SK-N-MC (cell line): ENCODE measurements at regions not wholly inside any gene's neighbourhood (a gene's known extent, or its start where the extent isn't known, plus 50 kb on each side); places are given as distances from the start of the nearest gene placed in this dataset.

Experiments used
- DNase-seq: peaks from one replicate; pipeline ENCODE4 v3.0.0-alpha.2; 2011; ENCODE audit warnings: low read depth, low spot score
- H3K27ac ChIP-seq: fragments of 200-600 bp; sonication (generic); 2 replicates; pipeline ENCODE4 v1.5.1; 2016; ENCODE audit warnings: mixed run types
- H3K36me3 ChIP-seq: fragments of 200-600 bp; sonication (generic); 2 replicates; pipeline ENCODE4 v1.6.1; 2017; ENCODE audit warnings: antibody characterized with exemption, low read length, mixed read lengths; ENCODE audit not compliant: insufficient read depth
- H3K4me3 ChIP-seq: fragments of 200-600 bp; sonication (generic); 2 replicates; pipeline ENCODE4 v1.5.1; 2016
- H3K9ac ChIP-seq: fragments of 200-600 bp; sonication (generic); 2 replicates; pipeline ENCODE4 v1.8.0; 2017; ENCODE audit warnings: mixed run types, mixed read lengths; ENCODE audit not compliant: insufficient read length
- H3K9me3 ChIP-seq: fragments of 200-600 bp; sonication (generic); 2 replicates; pipeline ENCODE4 v1.6.1; 2017; ENCODE audit warnings: low read depth, mild to moderate bottlenecking, antibody characterized with exemption, low read length, moderate library complexity, mixed read lengths
- EZH2 ChIP-seq: fragments of 200-600 bp; sonication (generic); IDR thresholded peaks from one replicate; pipeline ENCODE4 v1.6.1; 2017; ENCODE audit warnings: antibody characterized with exemption
- FOXP2 ChIP-seq: optimal IDR thresholded peaks from 2 replicates; pipeline ENCODE3; 2011; ENCODE audit warnings: mild to moderate bottlenecking, moderate library complexity; ENCODE audit not compliant: insufficient read depth; ENCODE audit errors: extremely low read length, control extremely low read depth
- POLR2AphosphoS5 ChIP-seq: IDR thresholded peaks from 2 replicates; pipeline ENCODE4 v1.6.1; 2012; ENCODE audit warnings: mild to moderate bottlenecking, low read depth, low read length, borderline replicate concordance

GRCh38 chr17:77443748-77444260 lies 303.0 kb downstream of the SEC14L1 start:
- Histone ChIP-seq H3K27ac (no peak overlapping the region), H3K9ac (no peak overlapping the region), H3K36me3 (no peaks in the 10 kb centered on the region), H3K4me3 (no peak overlapping the region), H3K9me3 (no peaks in the 10 kb centered on the region)
- no peak for DNase-seq
- TF ChIP-seq POLR2AphosphoS5 (no peak), EZH2 (no peak), FOXP2 (no peak)

- H3K27ac ChIP-seq = no peak overlapping the region
- no peaks in the 10 kb centered on the region for H3K36me3 ChIP-seq
- H3K4me3 ChIP-seq = no peak overlapping the region
- TF ChIP-seq EZH2 (no peak), FOXP2 (no peak), POLR2AphosphoS5 (no peak)
- no peak for DNase-seq
- H3K9me3 ChIP-seq = no peaks in the 10 kb centered on the region
- H3K9ac ChIP-seq = no peak overlapping the region
Measured at GRCh38 chr17:77444628-77444983, 303.8 kb downstream of the SEC14L1 start.

- H3K9me3 ChIP-seq = no peaks in the 10 kb centered on the region
- H3K27ac ChIP-seq = no peak overlapping the region
- no peaks in the 10 kb centered on the region for H3K36me3 ChIP-seq
- no peak overlapping the region for H3K9ac ChIP-seq
- TF ChIP-seq POLR2AphosphoS5 = no peak
- no peak for TF ChIP-seq EZH2
- TF ChIP-seq FOXP2 = no peak
- no peak for DNase-seq
- no peak overlapping the region for H3K4me3 ChIP-seq
Measured at GRCh38 chr17:77444984-77445759, 304.4 kb downstream of the SEC14L1 start.

- no peak overlapping the region for H3K4me3 ChIP-seq
- H3K9ac ChIP-seq = no peak overlapping the region
- no peak for DNase-seq
- no peak overlapping the region for H3K27ac ChIP-seq
- no peaks in the 10 kb centered on the region for H3K9me3 ChIP-seq
- H3K36me3 ChIP-seq = no peaks in the 10 kb centered on the region
- TF ChIP-seq POLR2AphosphoS5 (no peak), EZH2 (no peak)
Measured at GRCh38 chr17:77445760-77446532, 305.2 kb downstream of the SEC14L1 start.

- TF ChIP-seq EZH2 = no peak
- no peak for TF ChIP-seq FOXP2
- TF ChIP-seq POLR2AphosphoS5 = no peak
- no peak for DNase-seq
- no peaks in the 10 kb centered on the region for H3K36me3 ChIP-seq
- H3K9me3 ChIP-seq = no peaks in the 10 kb centered on the region
- no peak overlapping the region for H3K9ac ChIP-seq
- H3K4me3 ChIP-seq = no peak overlapping the region
- H3K27ac ChIP-seq = no peak overlapping the region
Measured at GRCh38 chr17:77446940-77447634, 306.3 kb downstream of the SEC14L1 start.

- no peak overlapping the region for H3K9ac ChIP-seq
- H3K4me3 ChIP-seq = no peak overlapping the region
- TF ChIP-seq EZH2 = no peak
- TF ChIP-seq FOXP2 = no peak
- no peak for TF ChIP-seq POLR2AphosphoS5
- H3K27ac ChIP-seq = no peak overlapping the region
- no peak for DNase-seq
- no peaks in the 10 kb centered on the region for H3K9me3 ChIP-seq
- no peaks in the 10 kb centered on the region for H3K36me3 ChIP-seq
Measured at GRCh38 chr17:77449373-77449907, 308.7 kb downstream of the SEC14L1 start.

DNA sequence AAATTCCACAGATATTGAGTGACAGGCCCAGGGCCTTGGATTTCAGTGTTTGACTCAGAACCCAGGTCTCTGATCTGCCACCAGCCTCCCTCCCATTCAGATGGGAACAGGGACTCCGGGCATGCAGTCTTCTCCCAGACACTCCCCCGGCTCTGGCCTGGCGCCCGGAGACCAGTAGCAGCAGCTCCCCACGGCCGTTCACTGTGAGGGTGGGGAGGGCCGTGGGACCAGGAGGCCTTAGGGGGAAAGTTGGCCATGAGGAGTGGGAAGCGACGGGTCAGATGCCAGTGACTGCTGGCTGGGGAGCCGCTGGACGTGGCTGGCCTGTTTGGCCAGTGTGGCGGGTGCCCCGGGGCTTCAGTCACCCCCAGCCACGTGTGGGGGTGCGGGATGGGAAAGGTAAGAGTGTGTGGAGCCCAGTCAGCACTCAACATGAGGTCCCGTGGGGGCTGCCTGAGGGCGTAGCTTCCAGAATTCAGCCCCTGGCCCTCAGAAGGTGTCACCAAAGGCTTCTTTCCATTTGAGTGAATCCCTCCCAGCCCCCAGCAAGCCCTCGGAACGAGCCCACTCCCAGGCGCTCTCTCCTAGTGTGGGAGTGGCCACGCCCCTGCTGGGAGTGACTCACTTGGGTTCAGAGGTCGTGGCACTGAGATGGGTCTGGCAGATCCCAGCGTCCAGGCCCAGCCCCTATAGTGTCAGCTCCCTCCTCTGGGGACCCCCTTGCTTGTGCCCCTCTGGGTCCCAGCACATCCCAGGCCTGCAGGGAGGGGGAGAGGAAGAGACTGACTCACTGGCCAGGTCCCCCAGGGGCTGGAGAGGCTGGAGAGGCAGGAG lies 309.4 kb downstream of the SEC14L1 start:
- Histone ChIP-seq H3K4me3 (peak overlapping the region; percentile 76), H3K36me3 (no peaks in the 10 kb centered on the region), H3K9me3 (no peaks in the 10 kb centered on the region), H3K27ac (no peak overlapping the region), H3K9ac (no peak overlapping the region)
- no peak for DNase-seq
- TF ChIP-seq EZH2 = no peak
- TF ChIP-seq FOXP2 = no peak
- TF ChIP-seq POLR2AphosphoS5 = no peak
